ENCODE measurements at regions not wholly inside any gene's neighbourhood (a gene's known extent, or its start where the extent isn't known, plus 50 kb on each side); places are given as distances from the start of the nearest gene placed in this dataset.

GRCh38 chr7:132630834-132631233 lies 54.6 kb upstream of the PLXNA4 start:
- TF ChIP-seq GABPA (IDR thresholded peaks at IDR 0.05 in 1 of 2, conservative IDR thresholded peaks at IDR 0.05 in 1 of 2) = no peak
- no peak for TF ChIP-seq TAF1 (conservative IDR thresholded peaks at IDR 0.05)
- TF ChIP-seq CTCF (IDR thresholded peaks at IDR 0.05; ENCODE audit: low read depth, low read length, missing input control) = no peak
- no peak for TF ChIP-seq HNF4G (IDR thresholded peaks at IDR 0.05)
- no peak for TF ChIP-seq RAD21 (IDR thresholded peaks at IDR 0.05)
- no peak for TF ChIP-seq JUND (IDR thresholded peaks at IDR 0.05)
- no peak for TF ChIP-seq REST (IDR thresholded peaks at IDR 0.05)
- no peak for TF ChIP-seq MAX (IDR thresholded peaks at IDR 0.05)
